ENCODE measurements at regions not wholly inside any gene's neighbourhood (a gene's known extent, or its start where the extent isn't known, plus 50 kb on each side); places are given as distances from the start of the nearest gene placed in this dataset.

- Histone ChIP-seq H3K36me3 (ENCODE audit: control insufficient read depth, insufficient read depth, low read length) (no peaks in the 10 kb centered on the region), H3K27ac (ENCODE audit: low read length) (no peak overlapping the region), H3K9me3 (ENCODE audit: control insufficient read depth, insufficient read depth, low read length) (no peaks in the 10 kb centered on the region), H3K27me3 (ENCODE audit: control insufficient read depth, insufficient read depth, low read length) (no peaks in the 10 kb centered on the region), H3K4me3 (ENCODE audit: low read length) (no peak overlapping the region), H3K4me1 (ENCODE audit: control insufficient read depth, insufficient read depth, low read length) (no peaks in the 10 kb centered on the region)
- Mint-ChIP-seq H3K27me3 (ENCODE audit: low read depth in 2 of 2) (no peaks in the 10 kb centered on the region), H3K36me3 (no peaks in the 10 kb centered on the region), H3K4me3 (no peak overlapping the region), H3K27ac (no peak overlapping the region), H3K9me3 (peaks cover 2 to 5% of the 10 kb centered on the region in 2 donors), H3K4me1 (no peaks in the 10 kb centered on the region)
- no peak for DNase-seq
- intact Hi-C loops (cut with micrococcal nuclease), result no loop called here
- ATAC-seq, result no peak
- TF ChIP-seq CTCF (IDR thresholded peaks at IDR 0.05), result no peak
Observed at GRCh38 chr10:36837416-36837815, 288.0 kb upstream of the ANKRD30A start.

- no peaks in the 10 kb centered on the region for H3K27me3 Mint-ChIP-seq (ENCODE audit: low read depth in 2 of 2)
- peaks cover 2 to 5% of the 10 kb centered on the region in 2 donors for H3K9me3 Mint-ChIP-seq
- no peak overlapping the region for H3K27ac ChIP-seq (ENCODE audit: low read length)
- H3K36me3 Mint-ChIP-seq, result no peaks in the 10 kb centered on the region
- DNase-seq (no peak), ATAC-seq (no peak)
- no peak overlapping the region for H3K27ac Mint-ChIP-seq
- no peaks in the 10 kb centered on the region for H3K36me3 ChIP-seq (ENCODE audit: control insufficient read depth, insufficient read depth, low read length)
- no peaks in the 10 kb centered on the region for H3K9me3 ChIP-seq (ENCODE audit: control insufficient read depth, insufficient read depth, low read length)
- TF ChIP-seq CTCF (IDR thresholded peaks at IDR 0.05), result no peak
- intact Hi-C loops (cut with micrococcal nuclease), result no loop called here
- 96% methylated on average over 20 of the region's 20 CpGs for WGBS (ENCODE audit: insufficient coverage)
- H3K4me1 Mint-ChIP-seq, result no peaks in the 10 kb centered on the region
- H3K4me1 ChIP-seq (ENCODE audit: control insufficient read depth, insufficient read depth, low read length), result no peaks in the 10 kb centered on the region
- H3K4me3 ChIP-seq (ENCODE audit: low read length), result no peak overlapping the region
- H3K27me3 ChIP-seq (ENCODE audit: control insufficient read depth, insufficient read depth, low read length), result no peaks in the 10 kb centered on the region
- no peak overlapping the region for H3K4me3 Mint-ChIP-seq
Observed at GRCh38 chr10:36819781-36820180, 305.6 kb upstream of the ANKRD30A start.

GRCh38 chr10:36817898-36818297, 307.5 kb upstream of the ANKRD30A start:
- no peaks in the 10 kb centered on the region for H3K4me1 ChIP-seq (ENCODE audit: control insufficient read depth, insufficient read depth, low read length)
- H3K36me3 ChIP-seq (ENCODE audit: control insufficient read depth, insufficient read depth, low read length), result no peaks in the 10 kb centered on the region
- Mint-ChIP-seq H3K36me3 (no peaks in the 10 kb centered on the region), H3K27ac (no peak overlapping the region), H3K4me3 (no peak overlapping the region), H3K9me3 (peaks cover 0 to 4% of the 10 kb centered on the region in 2 donors), H3K27me3 (ENCODE audit: low read depth in 2 of 2) (no peaks in the 10 kb centered on the region), H3K4me1 (no peaks in the 10 kb centered on the region)
- H3K27me3 ChIP-seq (ENCODE audit: control insufficient read depth, insufficient read depth, low read length), result no peaks in the 10 kb centered on the region
- no peak overlapping the region for H3K4me3 ChIP-seq (ENCODE audit: low read length)
- 89% methylated on average over 14 of the region's 15 CpGs for WGBS (ENCODE audit: insufficient coverage)
- intact Hi-C loops (cut with micrococcal nuclease), result no loop called here
- no peaks in the 10 kb centered on the region for H3K9me3 ChIP-seq (ENCODE audit: control insufficient read depth, insufficient read depth, low read length)
- no peak for DNase-seq
- H3K27ac ChIP-seq (ENCODE audit: low read length), result no peak overlapping the region
- no peak for TF ChIP-seq CTCF (IDR thresholded peaks at IDR 0.05)
- ATAC-seq, result no peak

GRCh38 chr10:36808625-36809362, 316.6 kb upstream of the ANKRD30A start:
- Mint-ChIP-seq H3K36me3 (no peaks in the 10 kb centered on the region), H3K27ac (no peak overlapping the region), H3K4me1 (no peaks in the 10 kb centered on the region), H3K4me3 (no peak overlapping the region), H3K27me3 (ENCODE audit: low read depth in 2 of 2) (no peaks in the 10 kb centered on the region), H3K9me3 (peaks cover 0 to 7% of the 10 kb centered on the region in 2 donors)
- no peaks in the 10 kb centered on the region for H3K27me3 ChIP-seq (ENCODE audit: control insufficient read depth, insufficient read depth, low read length)
- DNase-seq, result no peak
- 76% methylated on average over 2 of the region's 2 CpGs for WGBS (ENCODE audit: insufficient coverage)
- no peaks in the 10 kb centered on the region for H3K36me3 ChIP-seq (ENCODE audit: control insufficient read depth, insufficient read depth, low read length)
- H3K27ac ChIP-seq (ENCODE audit: low read length), result no peak overlapping the region
- H3K9me3 ChIP-seq (ENCODE audit: control insufficient read depth, insufficient read depth, low read length), result no peaks in the 10 kb centered on the region
- TF ChIP-seq CTCF (IDR thresholded peaks at IDR 0.05), result no peak
- H3K4me1 ChIP-seq (ENCODE audit: control insufficient read depth, insufficient read depth, low read length), result no peaks in the 10 kb centered on the region
- ATAC-seq, result no peak
- intact Hi-C loops (cut with micrococcal nuclease), result no loop called here
- no peak overlapping the region for H3K4me3 ChIP-seq (ENCODE audit: low read length)

All from natural killer cell (primary cell).